H1 (cell line): ENCODE measurements at regions not wholly inside any gene's neighbourhood (a gene's known extent, or its start where the extent isn't known, plus 50 kb on each side); places are given as distances from the start of the nearest gene placed in this dataset.
A peak's percentile ranks its signal among the peaks of the same experiment; 100 is the strongest.

Experiments used
- CTCF ChIA-PET: fragments of 300-600 bp; sonication (Branson Sonifier 250); formaldehyde crosslinking; loops from one replicate; lab custom pipeline; 2021; ENCODE audit not compliant: partially characterized antibody; lab: Charles Lee
- POLR2A ChIA-PET: fragments of 300-600 bp; sonication (Branson Sonifier 250); formaldehyde crosslinking; loops from one replicate; lab custom pipeline; 2021; ENCODE audit warnings: inconsistent platforms; ENCODE audit not compliant: partially characterized antibody; lab: Charles Lee
- DNase-seq, 2 experiments: peaks; one replicate each; pipeline versions ENCODE4 v3.0.0 to v3.0.0-alpha.2; 2010 to 2022; ENCODE audit warnings: low spot score in 2 of 2, low read depth in 1 of 2, mixed read lengths in 1 of 2
- FAIRE-seq: peaks from 2 replicates; lab custom pipeline; 2011; peaks lifted over from hg19 to GRCh38; lab: Jason Lieb, UNC
- H2AFZ ChIP-seq: 2 replicates; pipeline ENCODE4 v1.8.1; 2012; ENCODE audit warnings: low read length, inconsistent platforms
- H2AK5ac ChIP-seq: 2 replicates; pipeline ENCODE4 v1.6.1; 2013; ENCODE audit warnings: low read depth, low read length
- H2BK120ac ChIP-seq: replicated peaks from 2 replicates; pipeline ENCODE3; 2013; ENCODE audit warnings: low read depth, low read length, inconsistent platforms
- H2BK12ac ChIP-seq: 2 replicates; pipeline ENCODE4 v1.6.1; 2013; ENCODE audit warnings: low read depth, low read length
- H2BK15ac ChIP-seq: 2 replicates; pipeline ENCODE4 v1.6.1; 2013; ENCODE audit warnings: low read length
- H2BK20ac ChIP-seq: 2 replicates; pipeline ENCODE4 v1.6.1; 2013; ENCODE audit warnings: low read length
- H2BK5ac ChIP-seq: 2 replicates; pipeline ENCODE4 v1.6.1; 2013; ENCODE audit warnings: low read depth, low read length
- H3K14ac ChIP-seq: 2 replicates; pipeline ENCODE4 v1.6.1; 2013; ENCODE audit warnings: inconsistent platforms; ENCODE audit not compliant: insufficient read length
- H3K18ac ChIP-seq: 2 replicates; pipeline ENCODE4 v1.6.1; 2013; ENCODE audit warnings: low read length; ENCODE audit errors: extremely low read depth
- H3K23ac ChIP-seq: 2 replicates; pipeline ENCODE4 v1.6.1; 2013; ENCODE audit warnings: inconsistent platforms; ENCODE audit not compliant: insufficient read length
- H3K23me2 ChIP-seq: 2 replicates; pipeline ENCODE4 v1.6.1; 2013; ENCODE audit warnings: low read depth, low read length
- H3K27ac ChIP-seq: 2 replicates; pipeline ENCODE4 v1.6.1; 2011; ENCODE audit warnings: low read depth, low read length, inconsistent platforms
- H3K27me3 ChIP-seq, 4 experiments: replicated peaks in 1 of 4; 1 replicate in 1 of 4; 2 replicates in 3 of 4; pipeline versions ENCODE4 v1.6.1 to v1.8.1; 2011 to 2013; ENCODE audit warnings: low read length in 3 of 4, mild to moderate bottlenecking in 3 of 4, inconsistent platforms in 2 of 4, mixed read lengths in 2 of 4, moderate library complexity in 1 of 4; ENCODE audit not compliant: control insufficient read depth in 3 of 4, insufficient read depth in 3 of 4; ENCODE audit errors: extremely low read depth in 1 of 4
- H3K36me3 ChIP-seq, 4 experiments: 2 replicates each; pipeline versions ENCODE4 v1.6.1 to v1.8.1; 2011 to 2013; ENCODE audit warnings: mild to moderate bottlenecking in 4 of 4, low read length in 3 of 4, moderate library complexity in 2 of 4, control low read depth in 1 of 4, inconsistent platforms in 1 of 4; ENCODE audit not compliant: insufficient read depth in 4 of 4, control insufficient read depth in 2 of 4
- H3K4ac ChIP-seq: replicated peaks from 2 replicates; pipeline ENCODE3; 2013; ENCODE audit warnings: low read length, low read depth, mixed read lengths, inconsistent platforms; ENCODE audit not compliant: insufficient read length
- H3K4me1 ChIP-seq, 4 experiments: replicated peaks in 1 of 4; 1 replicate in 1 of 4; 2 replicates in 3 of 4; pipeline versions ENCODE4 v1.6.1 to v1.8.1; 2011 to 2013; ENCODE audit warnings: low read length in 3 of 4, inconsistent platforms in 2 of 4, mixed read lengths in 1 of 4; ENCODE audit not compliant: insufficient read depth in 4 of 4, control insufficient read depth in 3 of 4
- H3K4me2 ChIP-seq, 2 experiments: 2 replicates each; pipeline versions ENCODE4 v1.6.1 to v1.8.1; 2011 to 2013; ENCODE audit warnings: low read depth in 2 of 2, low read length in 2 of 2, control low read depth in 1 of 2, inconsistent platforms in 1 of 2, mild to moderate bottlenecking in 1 of 2; ENCODE audit not compliant: insufficient read depth in 1 of 2
- H3K4me3 ChIP-seq, 4 experiments: fragments of 200-600, 300-600 bp in 1 of 4; sonication (generic), shearing (Covaris generic), sonication (Bioruptor Twin) in 1 of 4; 2 replicates each; pipeline versions ENCODE4 v1.5.1 to v1.8.1; 2011 to 2016; ENCODE audit warnings: low read length in 4 of 4, low read depth in 3 of 4, control low read depth in 2 of 4, inconsistent platforms in 2 of 4, mild to moderate bottlenecking in 2 of 4, mixed read lengths in 1 of 4, moderate library complexity in 1 of 4; ENCODE audit not compliant: insufficient read depth in 2 of 4; ENCODE audit errors: extremely low read depth in 1 of 4
- H3K56ac ChIP-seq: replicated peaks from 2 replicates; pipeline ENCODE3; 2013; ENCODE audit warnings: low read depth, mild to moderate bottlenecking, mixed read lengths, low read length, inconsistent platforms; ENCODE audit not compliant: insufficient read length
- H3K79me1 ChIP-seq: 2 replicates; pipeline ENCODE4 v1.6.1; 2013; ENCODE audit warnings: low read depth, low read length, control low read depth
- H3K79me2 ChIP-seq, 2 experiments: 2 replicates each; pipeline versions ENCODE4 v1.6.1 to v1.8.1; 2012 to 2013; ENCODE audit warnings: low read length in 2 of 2, mild to moderate bottlenecking in 2 of 2, inconsistent platforms in 1 of 2; ENCODE audit not compliant: insufficient read depth in 2 of 2, control insufficient read depth in 1 of 2
- H3K9ac ChIP-seq, 4 experiments: replicated peaks in 1 of 4; 1 replicate in 1 of 4; 2 replicates in 3 of 4; pipeline versions ENCODE4 v1.6.1 to v1.8.1; 2011 to 2013; ENCODE audit warnings: low read depth in 3 of 4, low read length in 3 of 4, control low read depth in 2 of 4, mild to moderate bottlenecking in 2 of 4, moderate library complexity in 2 of 4, inconsistent platforms in 1 of 4; ENCODE audit errors: extremely low read depth in 1 of 4
- H3K9me3 ChIP-seq, 2 experiments: 2 replicates each; pipeline versions ENCODE4 v1.6.1 to v1.8.1; 2012 to 2013; ENCODE audit warnings: mild to moderate bottlenecking in 2 of 2, moderate library complexity in 2 of 2, control low read depth in 1 of 2, inconsistent platforms in 1 of 2, low read depth in 1 of 2, low read length in 1 of 2, mixed read lengths in 1 of 2; ENCODE audit not compliant: insufficient read depth in 2 of 2
- H4K20me1 ChIP-seq, 2 experiments: replicated peaks in 1 of 2; 2 replicates each; pipeline versions ENCODE3 to v1.8.1; 2011 to 2013; ENCODE audit warnings: inconsistent platforms in 2 of 2, low read length in 2 of 2, mild to moderate bottlenecking in 1 of 2; ENCODE audit not compliant: insufficient read depth in 2 of 2, control insufficient read depth in 1 of 2
- H4K5ac ChIP-seq: 2 replicates; pipeline ENCODE4 v1.6.1; 2013; ENCODE audit warnings: low read length, low read depth, mixed read lengths, inconsistent platforms; ENCODE audit not compliant: insufficient read length
- H4K8ac ChIP-seq: 2 replicates; pipeline ENCODE4 v1.8.0; 2013; ENCODE audit warnings: mild to moderate bottlenecking, moderate library complexity, low read length, inconsistent platforms; ENCODE audit not compliant: insufficient read depth; ENCODE audit errors: extremely low read depth
- H4K91ac ChIP-seq: replicated peaks from 2 replicates; pipeline ENCODE3; 2013; ENCODE audit warnings: low read length, mixed read lengths, inconsistent platforms; ENCODE audit not compliant: insufficient read length
- ATF3 ChIP-seq: IDR thresholded peaks from 2 replicates; pipeline ENCODE4 v1.6.1; 2011; ENCODE audit warnings: low read depth, mild to moderate bottlenecking, low read length; ENCODE audit not compliant: insufficient read depth
- CTCF ChIP-seq, 3 experiments: IDR thresholded peaks; 1 replicate in 2 of 3; 2 replicates in 1 of 3; pipeline versions ENCODE4 v1.5.1 to v1.6.1; 2011; ENCODE audit warnings: low read length in 3 of 3, mild to moderate bottlenecking in 3 of 3, inconsistent platforms in 2 of 3, low read depth in 1 of 3, moderate library complexity in 1 of 3; ENCODE audit not compliant: insufficient read depth in 1 of 3; ENCODE audit errors: control extremely low read depth in 1 of 3
- JUN ChIP-seq: IDR thresholded peaks from 2 replicates; pipeline ENCODE4 v1.6.1; 2011; ENCODE audit warnings: low read depth, mild to moderate bottlenecking, improper control_type of control experiment, low read length
- NANOG ChIP-seq: IDR thresholded peaks from 2 replicates; pipeline ENCODE4 v1.6.1; 2011; ENCODE audit warnings: low read length, low read depth, mild to moderate bottlenecking, inconsistent platforms; ENCODE audit not compliant: insufficient read depth, poor library complexity, severe bottlenecking
- POLR2AphosphoS5 ChIP-seq: IDR thresholded peaks from 2 replicates; pipeline ENCODE4 v1.6.1; 2011; ENCODE audit warnings: low read depth, low read length
- SIX5 ChIP-seq: IDR thresholded peaks from 2 replicates; pipeline ENCODE4 v1.6.1; 2011; ENCODE audit warnings: mild to moderate bottlenecking, low read depth, low read length
- SP1 ChIP-seq: IDR thresholded peaks from 2 replicates; pipeline ENCODE4 v1.6.1; 2011; ENCODE audit warnings: low read depth, low read length
- TCF12 ChIP-seq: IDR thresholded peaks from 2 replicates; pipeline ENCODE4 v1.6.1; 2011; ENCODE audit warnings: low read depth, mild to moderate bottlenecking, low read length
- TEAD4 ChIP-seq: IDR thresholded peaks from 2 replicates; pipeline ENCODE4 v1.6.1; 2012; ENCODE audit warnings: low read depth, low read length, inconsistent platforms, mixed read lengths
- WGBS, 2 experiments: shearing (Covaris generic) in 1 of 2; methylation state at CpG; one replicate each; pipeline versions ENCODE4 v1.1.6 to v1.1.7; 2013 to 2015; ENCODE audit warnings: low lambda C conversion rate in 2 of 2, mixed read lengths in 2 of 2, inconsistent platforms in 1 of 2, low coverage in 1 of 2, missing lambda C conversion rate in 1 of 2; ENCODE audit not compliant: insufficient replicate concordance in 2 of 2, insufficient coverage in 1 of 2, insufficient read length in 1 of 2; ENCODE audit errors: extremely low coverage in 1 of 2, missing lambda C conversion rate in 1 of 2; 5-methylcytosine and 5-hydroxymethylcytosine counted together

- peak overlapping the region; percentile 99 for H4K91ac ChIP-seq
- H3K79me1 ChIP-seq = no peaks in the 10 kb centered on the region
- H4K20me1 ChIP-seq = peaks cover 0 to 14% of the 10 kb centered on the region in 2 experiments
- peak overlapping the region; percentile 100 for H3K14ac ChIP-seq
- no peak overlapping the region for H3K27ac ChIP-seq
- peak overlapping the region; percentile 99 for H3K56ac ChIP-seq
- H3K23ac ChIP-seq = peak overlapping the region; percentile 95
- H3K4ac ChIP-seq = no peak overlapping the region
- H4K8ac ChIP-seq = no peak overlapping the region
- ChIA-PET POLR2A (interaction anchor here (0.6 to 1.5 kb wide), 2 partner anchors 9 to 65 kb away, joined by 3 read pairs; no protein-coding TSS in a partner anchor), CTCF (interaction anchor here (1.1 to 1.3 kb wide), 2 partner anchors 10 to 19 kb away, joined by 3 to 5 read pairs; no protein-coding TSS in a partner anchor)
- no peaks in the 10 kb centered on the region; a peak in 1 of 4 replicates for H3K9me3 ChIP-seq
- DNase-seq (no peak), FAIRE-seq (no peak)
- WGBS, 2 experiments = 83 to 100% methylated on average over 2 to 23 of the region's 23 CpGs
- H3K9ac ChIP-seq = no peak overlapping the region; a peak in 2 of 7 replicates
- H2BK12ac ChIP-seq = peak overlapping the region; percentile 97; the same call in 1 of the 2 replicates
- peaks cover 0 to 4% (median 0%) of the 10 kb centered on the region in 4 experiments; a peak in 1 of 8 replicates for H3K36me3 ChIP-seq
- no peaks in the 10 kb centered on the region; a peak in 1 of 7 replicates for H3K27me3 ChIP-seq
- no peaks in the 10 kb centered on the region for H3K79me2 ChIP-seq
- no peak overlapping the region for H3K4me3 ChIP-seq
- H2BK15ac ChIP-seq = peak overlapping the region; percentile 46
- H2AFZ ChIP-seq = 0 out of 2 replicates have a peak overlapping the region, but pooled peaks have one; percentile 67
- H2BK120ac ChIP-seq = no peak overlapping the region
- no peak overlapping the region for H4K5ac ChIP-seq
- peak overlapping the region in 1 of 2 experiments; percentile 11; a peak in 2 of 4 replicates for H3K4me2 ChIP-seq
- H3K18ac ChIP-seq = peak overlapping the region; percentile 24; the same call in 1 of the 2 replicates
- H3K23me2 ChIP-seq = peaks cover 20% of the 10 kb centered on the region; the same call in 1 of the 2 replicates
- H2AK5ac ChIP-seq = peak overlapping the region; percentile 98
- H3K4me1 ChIP-seq = peaks cover 0 to 16% (median 8%) of the 10 kb centered on the region in 4 experiments; a peak in 4 of 7 replicates
- H2BK20ac ChIP-seq = peak overlapping the region; percentile 18
- H2BK5ac ChIP-seq = peak overlapping the region; percentile 72
- TF ChIP-seq JUN (no peak), SP1 (no peak), TEAD4 (no peak), ATF3 (no peak), SIX5 (no peak), CTCF (IDR thresholded peaks at IDR 0.05; ENCODE audit: control extremely low read depth in 1 of 3, insufficient read depth in 1 of 3, low read depth in 1 of 3, low read length in 3 of 3) (no peak), NANOG (no peak), POLR2AphosphoS5 (no peak), TCF12 (no peak)
Observed at GRCh38 chr6:167652042-167652700, 174.5 kb upstream of the AFDN start.
